Tibial nerve (tissue), 4 donors: ENCODE measurements at regions not wholly inside any gene's neighbourhood (a gene's known extent, or its start where the extent isn't known, plus 50 kb on each side); places are given as distances from the start of the nearest gene placed in this dataset. TPM values are rescaled to one million over a fixed set of nuclear protein-coding genes. Genes with fewer than 3 reads are reported as not detected.
"Not testable (repeated sequence)": the region's sequence is repeated elsewhere in the genome, so short reads cannot be mapped to it uniquely, and the experiment has no call there.

Source experiments
- DNase-seq, 2 donors: peaks; one replicate each; pipeline ENCODE4 v3.0.0-alpha.2; 2019; ENCODE audit warnings: low spot score in 2 of 2
- H3K27ac ChIP-seq, 4 donors: fragments of 200-600 bp; sonication (generic) in 3 of 4; one replicate each; pipeline ENCODE4 v1.5.1; 2017 to 2019; ENCODE audit warnings: mild to moderate bottlenecking in 1 of 4
- H3K27me3 ChIP-seq, 2 donors: fragments of 200-600 bp; sonication (generic) in 1 of 2; one replicate each; pipeline versions ENCODE4 v1.5.1 to v1.6.0; 2017 to 2019
- H3K36me3 ChIP-seq, 3 donors: fragments of 200-600 bp; sonication (generic); one replicate each; pipeline ENCODE4 v1.5.1; 2018 to 2019
- H3K4me1 ChIP-seq, 4 donors: fragments of 200-600 bp; sonication (generic) in 3 of 4; one replicate each; pipeline ENCODE4 v1.5.1; 2017 to 2019
- H3K4me3 ChIP-seq, 4 donors: fragments of 200-600 bp; sonication (generic) in 3 of 4; one replicate each; pipeline ENCODE4 v1.5.1; 2017 to 2019; ENCODE audit warnings: mild to moderate bottlenecking in 1 of 4, moderate library complexity in 1 of 4
- H3K9me3 ChIP-seq, 4 donors: fragments of 200-600 bp; sonication (generic) in 3 of 4; one replicate each; pipeline ENCODE4 v1.5.1; 2017 to 2019
- CTCF ChIP-seq, 5 experiments: fragments of 200-600 bp in 3 of 5; fragments of 450-650 bp in 2 of 5; sonication (generic) in 3 of 5; IDR thresholded peaks; one replicate each; pipeline ENCODE4 v1.5.1; 2016 to 2019; ENCODE audit warnings: antibody characterized with exemption in 5 of 5, mild to moderate bottlenecking in 3 of 5, moderate library complexity in 2 of 5
- EP300 ChIP-seq, 2 donors: sonication (generic); formaldehyde crosslinking; IDR thresholded peaks; one replicate each; pipeline ENCODE4 v1.6.1; 2017; ENCODE audit warnings: antibody characterized with exemption in 2 of 2, mild to moderate bottlenecking in 1 of 2
- POLR2A ChIP-seq, 2 donors: fragments of 450-650 bp; IDR thresholded peaks; one replicate each; pipeline ENCODE4 v1.6.1; 2017; ENCODE audit warnings: antibody characterized with exemption in 2 of 2, mild to moderate bottlenecking in 2 of 2, moderate library complexity in 2 of 2
- WGBS, 2 donors: methylation state at CpG; one replicate each; pipeline ENCODE4 v1.1.5; 2018; 5-methylcytosine and 5-hydroxymethylcytosine counted together
- small RNA-seq: library from RNA; depleted of rRNA; stranded (forward); fragments of <200 nt; gene quantifications from one replicate; pipeline ENCODE3, GENCODE V24; 2016

- H3K4me1 ChIP-seq: no peaks in the 10 kb centered on the region
- H3K36me3 ChIP-seq: no peaks in the 10 kb centered on the region
- WGBS, 2 donors: 89 to 95% methylated on average over 18 of the region's 18 CpGs
- no peak overlapping the region for H3K4me3 ChIP-seq
- no peak for TF ChIP-seq POLR2A (IDR thresholded peaks at IDR 0.05)
- TF ChIP-seq CTCF (IDR thresholded peaks at IDR 0.05): no peak
- TF ChIP-seq EP300 (IDR thresholded peaks at IDR 0.05): no peak
- no peak for DNase-seq
- H3K9me3 ChIP-seq: no peaks in the 10 kb centered on the region
- no peak overlapping the region for H3K27ac ChIP-seq
- H3K27me3 ChIP-seq: no peaks in the 10 kb centered on the region
Measured at GRCh38 chr15:21261396-21261964, 178.8 kb downstream of the POTEB3 start.

GRCh38 chr15:21260966-21261395, 179.3 kb downstream of the POTEB3 start:
- H3K27me3 ChIP-seq: no peaks in the 10 kb centered on the region
- WGBS, 2 donors: 80 to 82% methylated on average over 15 of the region's 15 CpGs
- no peak for TF ChIP-seq CTCF (IDR thresholded peaks at IDR 0.05)
- TF ChIP-seq POLR2A (IDR thresholded peaks at IDR 0.05): no peak
- TF ChIP-seq EP300 (IDR thresholded peaks at IDR 0.05): no peak
- DNase-seq: no peak
- H3K4me1 ChIP-seq: no peaks in the 10 kb centered on the region
- H3K36me3 ChIP-seq: no peaks in the 10 kb centered on the region
- H3K4me3 ChIP-seq: no peak overlapping the region
- H3K27ac ChIP-seq: no peak overlapping the region
- no peaks in the 10 kb centered on the region for H3K9me3 ChIP-seq

GRCh38 chr15:21258635-21259034, 181.7 kb downstream of the POTEB3 start:
- not testable (repeated sequence) for H3K27ac ChIP-seq, H3K27me3 ChIP-seq, H3K9me3 ChIP-seq, H3K4me3 ChIP-seq, H3K4me1 ChIP-seq, H3K36me3 ChIP-seq, DNase-seq
- WGBS, 2 donors: 81 to 83% methylated on average over 3 of the region's 3 CpGs

GRCh38 chr15:21249508-21250019, 190.7 kb downstream of the POTEB3 start:
- not testable (repeated sequence) for H3K27me3 ChIP-seq, DNase-seq, H3K27ac ChIP-seq, H3K4me3 ChIP-seq, H3K9me3 ChIP-seq, H3K36me3 ChIP-seq, H3K4me1 ChIP-seq
- WGBS, 2 donors: 69 to 76% methylated on average over 5 of the region's 5 CpGs

Small RNA genes in the stretch of these regions (small RNA-seq; reads per million reads assigned to genes)
- not detected for gene RNU6-1235P
